HuH-7 (cell line): ENCODE measurements at regions not wholly inside any gene's neighbourhood (a gene's known extent, or its start where the extent isn't known, plus 50 kb on each side); places are given as distances from the start of the nearest gene placed in this dataset.
"Not testable (repeated sequence)": the region's sequence is repeated elsewhere in the genome, so short reads cannot be mapped to it uniquely, and the experiment has no call there.

Experiments used
- DNase-seq: peaks from one replicate; pipeline ENCODE4 v3.0.0; 2011; ENCODE audit warnings: low spot score

- not testable (repeated sequence) for DNase-seq
Measured at GRCh38 chr2:87198422-87198821, 176.8 kb upstream of the PLGLB1 start.

DNA sequence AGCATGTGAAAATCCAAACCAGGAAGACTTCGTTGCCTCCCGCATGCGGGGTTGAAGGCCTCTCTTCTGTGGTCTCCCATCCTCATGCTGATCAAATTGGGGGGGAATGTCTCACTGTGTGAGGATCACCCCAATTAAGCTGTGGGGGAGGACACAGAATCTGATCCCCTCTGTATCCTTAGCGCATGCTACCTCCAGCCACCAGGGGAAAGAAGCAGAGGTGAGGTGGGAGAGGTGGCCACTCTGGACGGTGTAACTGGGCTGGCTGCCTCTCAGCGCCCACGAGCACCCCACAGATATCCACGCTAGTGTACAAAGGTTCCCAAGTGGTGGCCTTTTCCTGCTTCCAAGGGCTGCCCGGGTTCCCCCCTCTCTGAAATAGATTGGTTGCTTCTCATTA lies 177.6 kb upstream of the PLGLB1 start:
- not testable (repeated sequence) for DNase-seq

DNA sequence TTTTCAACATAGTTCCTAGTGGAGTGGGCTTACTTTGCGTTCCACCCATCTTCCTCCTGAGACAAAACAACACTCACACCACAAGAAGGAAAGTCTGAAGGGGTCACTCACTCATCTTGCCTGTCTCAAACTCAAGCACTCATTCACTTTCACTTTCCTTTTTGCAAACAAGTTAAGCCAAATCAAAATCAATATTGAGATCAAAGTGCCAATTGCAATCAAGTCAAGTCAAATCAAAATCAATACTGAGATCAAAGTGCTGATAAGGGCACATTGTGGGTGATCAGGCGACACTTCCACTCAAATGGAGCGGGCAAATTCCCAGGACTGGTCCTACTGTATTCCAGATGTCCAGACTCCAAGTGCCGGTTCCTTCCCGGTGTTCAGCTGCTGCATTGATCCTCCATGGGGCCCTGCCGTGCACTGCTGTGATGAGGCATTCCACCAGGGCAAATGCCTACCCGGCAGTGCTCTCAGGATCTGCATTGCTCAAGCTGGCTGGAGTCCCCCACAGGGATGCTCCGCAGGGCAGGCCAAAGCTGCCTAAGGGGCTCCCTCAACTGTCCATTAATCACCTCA lies 183.0 kb upstream of the PLGLB1 start:
- not testable (repeated sequence) for DNase-seq

- DNase-seq, result not testable (repeated sequence)
Measured at GRCh38 chr2:87212938-87213337, 191.3 kb upstream of the PLGLB1 start.

DNA sequence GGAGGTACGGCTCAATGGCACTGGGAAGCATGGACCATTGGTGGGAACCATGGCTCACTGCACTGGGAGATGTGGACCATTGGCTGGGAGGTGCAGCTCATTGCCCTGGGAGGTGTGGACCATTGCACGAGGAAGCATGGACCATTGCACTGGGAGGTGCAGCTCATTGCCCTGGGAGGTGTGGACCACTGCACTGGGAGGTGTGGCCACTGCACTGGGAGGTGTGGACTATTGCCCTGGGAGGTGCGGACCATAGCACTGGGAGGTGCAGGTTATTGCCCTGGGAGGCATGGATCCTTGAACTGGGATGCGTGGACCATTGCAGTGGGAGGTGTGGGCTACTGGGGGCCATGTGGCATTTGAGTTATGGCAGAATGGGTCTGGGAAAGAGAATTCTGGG lies 195.4 kb upstream of the PLGLB1 start:
- not testable (repeated sequence) for DNase-seq

DNA sequence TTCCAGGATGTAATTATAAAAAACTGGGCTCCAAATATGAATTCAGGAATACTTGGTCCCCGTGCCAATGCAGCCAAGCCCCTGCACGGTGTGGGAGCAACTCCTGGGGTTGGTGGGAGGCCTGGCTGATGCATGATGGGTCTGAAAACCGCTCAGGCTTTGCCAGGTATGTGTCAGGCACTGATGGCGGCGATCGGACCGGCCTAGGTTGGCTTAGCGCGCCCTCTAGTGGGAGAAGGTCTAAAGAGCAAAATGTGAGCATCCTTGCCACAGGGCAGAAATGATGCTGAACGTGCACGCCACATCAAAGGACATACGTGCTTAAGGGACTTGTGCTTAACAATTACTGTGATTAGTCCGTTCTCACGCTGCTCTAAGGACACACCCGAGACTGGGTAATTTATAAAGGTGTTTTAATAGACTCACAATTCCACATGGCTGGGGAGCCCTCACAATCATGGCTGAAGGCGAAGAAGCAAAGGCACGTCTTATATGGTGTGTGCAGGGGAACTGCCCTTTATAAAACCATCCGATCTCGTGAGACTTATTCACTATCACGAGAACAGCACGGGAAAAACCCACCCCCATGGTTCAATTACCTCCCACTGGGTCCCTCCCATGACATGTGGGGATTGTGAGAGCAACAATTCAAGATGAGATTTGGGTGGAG lies 196.2 kb upstream of the PLGLB1 start:
- DNase-seq, result not testable (repeated sequence)

GRCh38 chr2:87220651-87221050 lies 199.0 kb upstream of the PLGLB1 start:
- DNase-seq, result not testable (repeated sequence)

GRCh38 chr2:87222131-87222530 lies 200.5 kb upstream of the PLGLB1 start:
- DNase-seq, result not testable (repeated sequence)

- DNase-seq, result not testable (repeated sequence)
Measured at GRCh38 chr2:87223873-87224272, 202.2 kb upstream of the PLGLB1 start.

DNA sequence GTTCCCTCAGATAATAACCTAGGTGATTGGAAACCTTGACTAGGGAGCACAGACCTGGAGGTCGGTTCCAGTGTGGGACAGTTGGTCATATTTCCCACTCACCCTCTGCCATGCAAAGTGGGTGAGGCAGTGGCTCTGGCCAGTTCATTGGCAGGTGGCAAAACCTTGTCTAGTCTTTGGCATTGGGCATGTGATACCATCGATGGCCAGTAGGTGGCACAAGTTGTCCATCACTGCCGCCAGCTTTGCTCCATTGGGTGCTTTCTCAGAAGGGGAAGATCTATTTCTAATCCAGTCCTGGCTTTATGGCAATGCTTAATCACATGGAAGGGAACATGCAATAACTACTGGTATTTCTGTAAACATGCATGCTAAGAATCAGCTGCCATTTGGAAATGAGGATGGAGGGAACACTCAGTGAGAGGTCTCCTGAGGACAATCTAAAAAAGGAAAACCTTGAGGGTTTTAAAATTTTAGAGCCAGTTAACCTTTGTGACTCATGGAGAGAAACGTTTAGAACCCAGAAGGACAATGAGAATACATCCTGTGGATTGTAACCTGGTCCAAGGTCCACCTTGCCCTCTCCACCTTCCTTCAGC lies 207.5 kb upstream of the PLGLB1 start:
- not testable (repeated sequence) for DNase-seq

- not testable (repeated sequence) for DNase-seq
Measured at GRCh38 chr2:87229964-87230363, 208.3 kb upstream of the PLGLB1 start.

- not testable (repeated sequence) for DNase-seq
Measured at GRCh38 chr2:87235333-87235981, 213.8 kb upstream of the PLGLB1 start.

DNA sequence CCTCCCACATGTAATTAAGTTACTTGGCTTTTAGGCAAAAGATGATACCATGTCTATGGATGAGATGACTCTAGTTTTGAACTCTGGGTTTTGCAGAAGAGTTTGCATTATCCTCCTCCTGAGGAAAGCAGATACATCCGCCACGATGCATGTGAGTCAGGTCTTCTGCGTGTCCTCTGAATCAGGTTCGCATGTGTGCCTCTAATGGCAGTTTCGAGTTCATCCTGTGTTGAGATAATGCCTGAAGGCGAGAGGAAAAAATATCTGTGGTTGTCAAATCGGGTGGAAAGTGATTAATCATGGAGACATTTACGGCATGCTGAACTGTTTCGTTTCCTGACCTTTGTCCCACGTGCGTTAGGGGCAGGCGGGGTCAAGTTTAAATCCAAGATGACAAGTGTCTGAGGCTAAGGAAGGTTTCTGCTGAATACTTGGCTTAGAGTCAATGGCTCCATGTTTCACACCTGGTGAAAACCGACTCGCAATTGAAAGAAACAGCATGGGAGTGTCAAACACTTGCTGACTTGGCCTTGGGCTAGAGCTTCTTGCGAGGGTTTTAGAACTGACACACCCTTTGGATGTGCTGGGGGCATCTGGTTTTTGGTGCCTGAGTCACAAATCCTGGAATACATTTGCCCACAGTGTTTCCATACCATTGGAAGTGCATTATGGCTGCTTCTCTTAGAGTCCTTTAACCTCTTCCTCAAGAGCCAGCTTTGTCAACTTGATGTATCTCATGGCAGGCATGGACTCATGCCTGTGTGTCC lies 216.1 kb upstream of the PLGLB1 start:
- not testable (repeated sequence) for DNase-seq

DNA sequence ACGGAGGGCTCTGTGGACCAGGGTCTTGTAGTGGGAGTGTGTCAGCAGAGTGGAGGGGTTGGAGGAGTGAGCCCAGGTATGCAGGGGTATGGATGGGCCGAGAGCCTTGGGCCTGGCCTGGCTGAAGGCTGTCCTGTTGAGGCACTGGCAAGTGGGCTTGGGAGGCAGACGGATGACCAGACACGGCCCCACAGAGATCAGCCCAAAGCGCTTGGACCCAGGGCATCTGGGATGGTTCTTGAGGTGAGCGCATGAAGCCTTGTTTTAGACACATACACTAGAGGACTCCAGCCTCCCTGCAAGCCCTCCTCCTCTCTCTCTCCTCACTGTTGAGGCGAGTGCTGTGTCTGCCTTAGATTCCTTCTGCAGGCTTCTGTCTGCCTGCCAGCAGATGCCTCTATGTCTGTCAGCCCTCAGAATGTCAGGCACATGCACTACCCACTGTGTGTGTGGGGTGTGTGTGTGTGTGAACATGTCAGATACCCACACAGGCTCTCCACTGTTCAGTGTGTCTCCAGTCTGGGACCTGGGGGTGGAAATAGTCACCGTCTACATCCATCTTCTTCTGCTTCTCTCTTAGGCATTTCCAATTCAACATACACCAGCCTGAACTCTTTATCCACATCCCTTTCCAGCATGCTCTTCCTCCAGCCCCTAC lies 218.0 kb upstream of the PLGLB1 start:
- not testable (repeated sequence) for DNase-seq

GRCh38 chr2:87246066-87246717 lies 224.5 kb upstream of the PLGLB1 start:
- DNase-seq, result not testable (repeated sequence)

DNA sequence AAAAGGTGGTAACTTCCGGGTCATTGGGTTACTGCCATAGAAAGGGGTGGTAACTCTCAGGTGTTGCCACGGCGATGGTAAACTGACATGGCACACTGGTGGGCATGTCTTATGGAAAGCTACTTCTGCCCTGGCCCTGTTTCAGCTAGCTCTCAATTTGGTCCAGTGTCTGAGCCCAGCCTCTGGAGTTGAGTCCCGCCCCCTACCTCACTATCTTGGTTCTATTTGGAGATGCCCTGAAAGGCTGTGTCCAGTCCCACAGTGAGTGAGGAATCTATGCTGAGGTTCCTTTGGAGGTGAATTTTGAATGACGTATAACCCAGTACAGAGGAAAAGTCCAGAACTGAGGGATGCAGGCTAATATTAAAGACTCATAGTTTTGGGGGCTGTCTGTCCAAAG lies 230.4 kb upstream of the PLGLB1 start:
- DNase-seq, result not testable (repeated sequence)

- not testable (repeated sequence) for DNase-seq
Measured at GRCh38 chr2:87254562-87254961, 232.9 kb upstream of the PLGLB1 start.

DNA sequence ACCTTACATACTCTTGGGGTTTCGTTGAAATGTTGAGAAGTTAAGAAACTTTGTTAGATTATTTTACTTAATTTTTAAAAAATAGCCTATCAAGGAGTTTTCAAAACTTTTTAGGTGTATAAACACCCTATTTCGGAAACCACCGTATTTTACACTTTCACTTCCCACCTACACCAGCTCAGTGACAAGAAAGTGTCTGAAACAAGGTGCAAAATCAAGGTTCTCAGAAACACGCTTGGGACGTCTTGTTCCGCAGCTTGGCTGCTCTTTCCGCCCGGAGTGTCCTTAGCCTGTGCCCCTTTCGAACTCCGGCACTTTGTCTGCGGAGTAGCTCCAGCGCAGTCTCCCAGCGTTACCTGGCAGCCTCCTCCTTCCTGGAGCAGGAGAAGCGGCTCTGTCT lies 233.8 kb upstream of the PLGLB1 start:
- not testable (repeated sequence) for DNase-seq

GRCh38 chr2:87258887-87259286 lies 237.2 kb upstream of the PLGLB1 start:
- DNase-seq, result not testable (repeated sequence)

DNA sequence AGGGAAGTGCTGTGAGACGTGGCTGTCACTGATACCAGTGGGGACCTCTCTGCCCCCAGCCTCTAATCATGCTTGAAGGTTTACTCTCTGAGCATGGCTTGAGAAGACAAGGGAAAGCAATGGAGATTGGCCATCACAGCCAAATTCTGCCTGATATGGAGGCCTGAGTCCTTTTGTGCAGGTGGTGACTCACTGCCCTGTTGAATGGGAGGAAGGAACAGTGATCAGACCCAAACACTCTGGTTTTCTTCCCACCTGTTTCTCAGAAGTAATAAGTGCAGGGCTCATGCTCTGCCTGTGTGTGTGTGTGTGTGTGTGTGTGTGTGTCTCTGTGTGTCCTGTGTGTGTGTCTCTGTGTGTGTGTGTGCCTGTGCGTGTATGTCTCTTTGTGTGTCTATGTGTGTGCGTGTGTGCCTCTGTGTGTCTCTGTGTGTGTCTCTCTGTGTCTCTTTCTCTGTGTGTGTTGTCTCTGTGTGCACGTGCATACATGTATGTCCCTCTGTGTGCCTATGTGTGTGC lies 240.6 kb upstream of the PLGLB1 start:
- not testable (repeated sequence) for DNase-seq
